Hepatocyte (in vitro differentiated cells): ENCODE measurements at regions not wholly inside any gene's neighbourhood (a gene's known extent, or its start where the extent isn't known, plus 50 kb on each side); places are given as distances from the start of the nearest gene placed in this dataset.

Experiments
- DNase-seq: peaks from one replicate; pipeline ENCODE4 v3.0.0-alpha.2; 2016; ENCODE audit warnings: low spot score
- H2AFZ ChIP-seq: fragments of 200-600 bp; sonication (generic); 2 replicates; pipeline ENCODE4 v1.6.0; 2016; ENCODE audit warnings: antibody characterized with exemption, mild to moderate bottlenecking
- H3K27ac ChIP-seq: fragments of 200-600 bp; sonication (generic); 2 replicates; pipeline ENCODE4 v1.5.1; 2016; ENCODE audit warnings: mild to moderate bottlenecking
- H3K27me3 ChIP-seq: fragments of 200-600 bp; sonication (generic); 2 replicates; pipeline ENCODE4 v1.6.1; 2016
- H3K36me3 ChIP-seq: fragments of 200-600 bp; sonication (generic); replicated peaks from 2 replicates; pipeline ENCODE4 v1.5.1; 2016; ENCODE audit warnings: low read depth; ENCODE audit not compliant: insufficient read depth
- H3K4me1 ChIP-seq: fragments of 200-600 bp; sonication (generic); 2 replicates; pipeline ENCODE4 v1.5.1; 2016; ENCODE audit warnings: mild to moderate bottlenecking, moderate library complexity; ENCODE audit not compliant: insufficient read depth
- H3K4me2 ChIP-seq: fragments of 200-600 bp; sonication (generic); 2 replicates; pipeline ENCODE4 v1.6.0; 2016
- H3K4me3 ChIP-seq: fragments of 200-600 bp; sonication (generic); 2 replicates; pipeline ENCODE4 v1.5.1; 2016; ENCODE audit warnings: mild to moderate bottlenecking
- H3K79me2 ChIP-seq: fragments of 200-600 bp; sonication (generic); 2 replicates; pipeline ENCODE4 v1.6.0; 2017; ENCODE audit warnings: mild to moderate bottlenecking
- H3K9me2 ChIP-seq: fragments of 200-600 bp; sonication (generic); replicated peaks from 2 replicates; pipeline ENCODE4 v1.6.0; 2017; ENCODE audit warnings: mild to moderate bottlenecking; ENCODE audit not compliant: insufficient read depth
- H3K9me3 ChIP-seq: fragments of 200-600 bp; sonication (generic); 2 replicates; pipeline ENCODE4 v1.5.1; 2016; ENCODE audit warnings: low read depth, mild to moderate bottlenecking
- H4K20me1 ChIP-seq: fragments of 200-600 bp; sonication (generic); 2 replicates; pipeline ENCODE4 v1.6.0; 2016; ENCODE audit warnings: mild to moderate bottlenecking; ENCODE audit not compliant: insufficient read depth, poor library complexity, severe bottlenecking
- EZH2 ChIP-seq: fragments of 200-600 bp; sonication (generic); IDR thresholded peaks from 2 replicates; pipeline ENCODE4 v1.6.1; 2016; ENCODE audit warnings: antibody characterized with exemption, mild to moderate bottlenecking, borderline replicate concordance
- EZH2phosphoT487 ChIP-seq: fragments of 200-600 bp; sonication (generic); IDR thresholded peaks from one replicate; pipeline ENCODE4 v1.6.1; 2018; ENCODE audit warnings: antibody characterized with exemption, mild to moderate bottlenecking, low read depth, moderate library complexity; ENCODE audit not compliant: unreplicated experiment, severe bottlenecking
- WGBS: methylation state at CpG from one replicate; pipeline ENCODE4 v1.1.6; 2016; ENCODE audit warnings: low lambda C conversion rate; ENCODE audit errors: missing lambda C conversion rate; 5-methylcytosine and 5-hydroxymethylcytosine counted together
- TF ChIP-seq, protein P1 (sequence below): fragments of 200-600 bp; sonication (generic); IDR thresholded peaks from 2 replicates; pipeline ENCODE4 v1.5.1; 2016; ENCODE audit warnings: antibody characterized with exemption, mild to moderate bottlenecking; ENCODE audit not compliant: poor library complexity

DNA sequence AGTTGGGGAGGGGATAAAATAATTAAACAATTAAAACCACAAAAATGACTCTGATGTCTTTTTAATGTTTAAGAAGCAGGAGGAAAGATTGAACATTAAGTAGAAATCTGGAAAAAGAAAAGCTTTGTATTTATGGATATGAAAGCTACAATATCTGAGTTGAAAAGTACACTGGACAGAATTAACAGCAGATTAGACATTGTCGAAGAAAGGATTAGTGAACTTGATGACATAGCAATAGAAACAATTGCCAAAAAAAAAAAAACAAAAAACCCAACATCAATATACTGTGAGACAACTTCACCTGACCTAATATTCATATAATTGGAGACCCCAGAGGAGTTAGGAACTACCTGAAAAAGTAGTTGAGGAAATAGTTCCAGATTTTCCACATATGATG lies 289.5 kb upstream of the RGS6 start:
- Histone ChIP-seq H4K20me1 (no peaks in the 10 kb centered on the region), H3K9me2 (no peaks in the 10 kb centered on the region), H3K36me3 (no peaks in the 10 kb centered on the region), H3K4me3 (no peak overlapping the region), H3K9me3 (no peaks in the 10 kb centered on the region), H3K4me2 (no peak overlapping the region), H3K79me2 (no peaks in the 10 kb centered on the region), H3K27me3 (no peaks in the 10 kb centered on the region), H3K27ac (no peak overlapping the region), H3K4me1 (peaks cover 11% of the 10 kb centered on the region), H2AFZ (no peak overlapping the region)
- DNase-seq, result no peak
- TF ChIP-seq EZH2 (no peak), EZH2phosphoT487 (no peak)
- TF ChIP-seq, protein P1, sequence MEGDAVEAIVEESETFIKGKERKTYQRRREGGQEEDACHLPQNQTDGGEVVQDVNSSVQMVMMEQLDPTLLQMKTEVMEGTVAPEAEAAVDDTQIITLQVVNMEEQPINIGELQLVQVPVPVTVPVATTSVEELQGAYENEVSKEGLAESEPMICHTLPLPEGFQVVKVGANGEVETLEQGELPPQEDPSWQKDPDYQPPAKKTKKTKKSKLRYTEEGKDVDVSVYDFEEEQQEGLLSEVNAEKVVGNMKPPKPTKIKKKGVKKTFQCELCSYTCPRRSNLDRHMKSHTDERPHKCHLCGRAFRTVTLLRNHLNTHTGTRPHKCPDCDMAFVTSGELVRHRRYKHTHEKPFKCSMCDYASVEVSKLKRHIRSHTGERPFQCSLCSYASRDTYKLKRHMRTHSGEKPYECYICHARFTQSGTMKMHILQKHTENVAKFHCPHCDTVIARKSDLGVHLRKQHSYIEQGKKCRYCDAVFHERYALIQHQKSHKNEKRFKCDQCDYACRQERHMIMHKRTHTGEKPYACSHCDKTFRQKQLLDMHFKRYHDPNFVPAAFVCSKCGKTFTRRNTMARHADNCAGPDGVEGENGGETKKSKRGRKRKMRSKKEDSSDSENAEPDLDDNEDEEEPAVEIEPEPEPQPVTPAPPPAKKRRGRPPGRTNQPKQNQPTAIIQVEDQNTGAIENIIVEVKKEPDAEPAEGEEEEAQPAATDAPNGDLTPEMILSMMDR, result no peak
- WGBS, result 100% methylated on average over 1 of the region's 1 CpG

DNA sequence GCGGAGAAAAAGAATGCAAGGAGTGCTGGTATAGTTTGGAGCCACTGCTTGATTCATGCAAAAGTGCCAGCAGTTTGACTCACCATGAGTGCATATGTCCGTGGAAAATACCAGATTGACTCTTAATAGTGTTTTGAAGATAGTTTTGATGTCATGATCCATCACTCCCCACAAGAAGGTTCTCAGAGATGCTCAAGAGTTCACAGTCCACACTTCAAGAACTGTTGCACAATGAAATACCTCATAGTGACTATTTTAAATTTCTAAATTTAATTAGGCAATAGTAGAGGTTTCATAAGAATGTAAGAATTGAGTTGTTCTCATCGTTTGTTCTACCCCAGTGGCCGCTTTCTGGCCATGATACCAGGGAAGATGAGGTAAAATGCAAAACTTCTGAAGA lies 286.6 kb upstream of the RGS6 start:
- 94% methylated on average over 4 of the region's 4 CpGs for WGBS
- DNase-seq, result no peak
- Histone ChIP-seq H3K4me2 (no peak overlapping the region), H2AFZ (no peak overlapping the region), H3K9me3 (no peaks in the 10 kb centered on the region), H3K9me2 (no peaks in the 10 kb centered on the region), H3K36me3 (no peaks in the 10 kb centered on the region), H3K79me2 (no peaks in the 10 kb centered on the region), H3K27ac (no peak overlapping the region), H3K4me3 (no peak overlapping the region), H3K4me1 (peaks cover 22% of the 10 kb centered on the region), H3K27me3 (no peaks in the 10 kb centered on the region), H4K20me1 (no peaks in the 10 kb centered on the region)
- TF ChIP-seq EZH2 (no peak), EZH2phosphoT487 (no peak)
- TF ChIP-seq, protein P1, result no peak

DNA sequence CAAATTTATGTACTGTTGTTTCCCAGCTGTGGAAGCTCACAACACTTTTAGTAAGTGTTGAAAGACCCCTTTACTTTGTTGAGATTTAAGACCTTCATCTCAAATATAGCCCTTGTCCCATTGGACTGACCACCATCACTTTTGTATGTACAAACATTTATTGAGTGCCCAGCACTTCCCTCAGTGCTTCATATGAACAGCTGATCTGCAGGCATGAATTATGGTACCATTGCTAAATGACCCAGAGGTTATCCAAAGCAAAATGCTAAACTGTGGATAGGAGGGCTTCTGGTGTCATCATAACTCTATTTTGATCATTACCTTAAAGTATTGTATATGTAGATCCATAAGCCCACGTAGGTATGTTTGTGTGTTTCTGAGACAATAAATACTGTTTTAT lies 285.7 kb upstream of the RGS6 start:
- TF ChIP-seq EZH2phosphoT487 (no peak), EZH2 (no peak)
- TF ChIP-seq, protein P1, result no peak
- WGBS, result 71% methylated on average over 1 of the region's 1 CpG
- Histone ChIP-seq H4K20me1 (no peaks in the 10 kb centered on the region), H2AFZ (no peak overlapping the region), H3K79me2 (no peaks in the 10 kb centered on the region), H3K9me3 (no peaks in the 10 kb centered on the region), H3K4me1 (peaks cover 25% of the 10 kb centered on the region), H3K27me3 (no peaks in the 10 kb centered on the region), H3K9me2 (no peaks in the 10 kb centered on the region), H3K36me3 (no peaks in the 10 kb centered on the region), H3K27ac (peak overlapping the region; percentile 10), H3K4me3 (no peak overlapping the region), H3K4me2 (peak overlapping the region; percentile 2)
- no peak for DNase-seq
